HG02759 (cell line): ENCODE measurements at regions not wholly inside any gene's neighbourhood (a gene's known extent, or its start where the extent isn't known, plus 50 kb on each side); places are given as distances from the start of the nearest gene placed in this dataset.
"Not testable (repeated sequence)": the region's sequence is repeated elsewhere in the genome, so short reads cannot be mapped to it uniquely, and the experiment has no call there.

Source experiments
- ATAC-seq: cut with Tn5 transposase; IDR thresholded peaks from one replicate; pipeline ENCODE4 v1.9.1; 2021; ENCODE audit warnings: mild to moderate bottlenecking, moderate library complexity; ENCODE audit not compliant: unreplicated experiment

GRCh38 chr12:75710361-75711069 lies 199.1 kb upstream of the KRR1 start:
- ATAC-seq, result no peak

- ATAC-seq, result no peak
These were observed 198.1 kb upstream of the KRR1 start for GRCh38 chr12:75709503-75709902.

GRCh38 chr12:75708802-75709201 lies 197.4 kb upstream of the KRR1 start:
- ATAC-seq, result no peak

GRCh38 chr12:75707983-75708382 lies 196.6 kb upstream of the KRR1 start:
- ATAC-seq, result no peak

GRCh38 chr12:75706786-75707605 lies 195.6 kb upstream of the KRR1 start:
- no peak for ATAC-seq

GRCh38 chr12:75705749-75706711 lies 194.6 kb upstream of the KRR1 start:
- no peak for ATAC-seq

- no peak for ATAC-seq
These were observed 193.3 kb upstream of the KRR1 start for GRCh38 chr12:75704664-75705063.

GRCh38 chr12:75704208-75704607 lies 192.8 kb upstream of the KRR1 start:
- ATAC-seq, result no peak

GRCh38 chr12:75703131-75703530 lies 191.7 kb upstream of the KRR1 start:
- no peak for ATAC-seq

- no peak for ATAC-seq
These were observed 191.2 kb upstream of the KRR1 start for GRCh38 chr12:75702477-75703093.

GRCh38 chr12:75701859-75702258 lies 190.4 kb upstream of the KRR1 start:
- no peak for ATAC-seq

- no peak for ATAC-seq
These were observed 188.5 kb upstream of the KRR1 start for GRCh38 chr12:75699728-75700496.

GRCh38 chr12:75699251-75699650 lies 187.8 kb upstream of the KRR1 start:
- ATAC-seq, result no peak

- no peak for ATAC-seq
These were observed 186.6 kb upstream of the KRR1 start for GRCh38 chr12:75698052-75698451.

- ATAC-seq, result no peak
These were observed 184.5 kb upstream of the KRR1 start for GRCh38 chr12:75695926-75696325.

- ATAC-seq, result no peak
These were observed 183.3 kb upstream of the KRR1 start for GRCh38 chr12:75694534-75695268.

- ATAC-seq, result no peak
These were observed 181.5 kb upstream of the KRR1 start for GRCh38 chr12:75692876-75693275.

- no peak for ATAC-seq
These were observed 179.0 kb upstream of the KRR1 start for GRCh38 chr12:75690296-75690955.

- ATAC-seq, result not testable (repeated sequence)
These were observed 174.8 kb upstream of the KRR1 start for GRCh38 chr12:75686233-75686632.
